ENCODE measurements at regions not wholly inside any gene's neighbourhood (a gene's known extent, or its start where the extent isn't known, plus 50 kb on each side); places are given as distances from the start of the nearest gene placed in this dataset.

DNA sequence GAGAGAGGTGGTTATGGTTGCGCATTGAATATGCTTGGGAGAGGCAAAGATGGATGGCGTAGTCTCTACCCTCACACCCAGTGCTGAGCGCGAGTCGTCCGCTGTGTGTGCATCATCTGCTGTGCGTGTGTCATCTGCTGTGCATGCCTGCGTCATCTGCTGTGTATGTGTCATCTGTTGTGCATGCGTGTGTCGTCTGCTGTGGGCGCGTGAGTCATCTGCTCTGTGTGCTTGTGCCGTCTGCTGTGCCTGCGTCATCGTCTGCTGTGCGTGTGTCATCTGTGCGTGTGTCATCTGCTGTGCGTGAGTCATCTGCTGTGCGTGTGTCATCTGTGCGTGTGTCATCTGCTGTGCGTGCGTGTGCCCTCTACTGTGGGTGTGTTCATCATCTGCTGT lies 68.0 kb upstream of the IRX4 start:
- DNase-seq (ENCODE audit: extremely low read depth, low read depth), result no peak
- no peak for TF ChIP-seq CTCF (IDR thresholded peaks at IDR 0.05; ENCODE audit: low read depth, low read length)

GRCh38 chr5:1950096-1950707 lies 67.5 kb upstream of the IRX4 start:
- TF ChIP-seq CTCF (IDR thresholded peaks at IDR 0.05; ENCODE audit: low read depth, low read length), result no peak
- no peak for DNase-seq (ENCODE audit: extremely low read depth, low read depth)

DNA sequence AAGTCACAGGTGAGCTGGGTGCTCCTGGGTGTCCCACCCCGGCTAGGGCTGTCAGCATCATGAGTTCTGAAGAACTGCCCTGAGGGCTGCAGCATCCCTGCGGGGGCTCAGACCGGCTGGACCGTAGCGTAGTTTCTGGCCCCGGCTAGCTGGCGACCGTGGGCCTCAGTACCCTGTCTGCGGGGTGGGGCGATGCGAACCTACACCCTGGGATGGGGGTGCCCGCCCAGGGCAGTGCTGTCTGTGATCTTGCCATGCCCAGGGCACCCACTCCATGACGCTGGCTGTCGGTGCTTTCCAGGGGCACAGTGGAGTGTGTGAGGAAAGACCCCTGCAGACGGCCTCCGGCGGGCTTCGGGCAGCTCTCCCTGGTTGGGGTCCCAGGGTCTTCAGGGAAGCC lies 66.5 kb upstream of the IRX4 start:
- DNase-seq (ENCODE audit: extremely low read depth, low read depth), result no peak
- TF ChIP-seq CTCF (IDR thresholded peaks at IDR 0.05; ENCODE audit: low read depth, low read length), result no peak

DNA sequence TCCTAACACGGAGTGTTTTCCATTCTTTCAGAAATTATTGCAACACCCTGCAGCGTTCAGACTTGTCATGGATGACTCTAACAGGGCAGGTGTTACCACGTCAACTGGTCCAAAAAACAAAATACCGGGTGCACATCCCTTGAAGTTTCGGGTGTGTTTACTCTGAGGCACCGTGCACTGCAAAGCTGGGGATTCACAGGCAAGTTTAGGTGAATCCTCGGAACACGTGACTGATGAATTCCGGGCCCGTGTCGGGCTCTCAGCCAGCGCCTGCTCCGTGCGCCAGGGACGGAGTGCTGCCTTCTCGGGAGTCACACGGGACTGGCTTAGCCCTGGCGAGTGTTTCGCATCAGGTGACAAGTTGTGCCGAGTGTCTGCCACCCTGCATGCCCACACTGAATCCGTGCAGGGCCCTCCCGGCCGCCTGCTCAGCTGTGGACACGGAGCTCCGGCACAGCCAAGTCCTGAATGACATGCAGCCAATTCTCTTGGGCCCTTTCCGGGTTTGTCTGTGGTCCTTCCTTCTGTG lies 66.0 kb upstream of the IRX4 start:
- TF ChIP-seq CTCF (IDR thresholded peaks at IDR 0.05; ENCODE audit: low read depth, low read length), result no peak
- DNase-seq (ENCODE audit: extremely low read depth, low read depth), result no peak

DNA sequence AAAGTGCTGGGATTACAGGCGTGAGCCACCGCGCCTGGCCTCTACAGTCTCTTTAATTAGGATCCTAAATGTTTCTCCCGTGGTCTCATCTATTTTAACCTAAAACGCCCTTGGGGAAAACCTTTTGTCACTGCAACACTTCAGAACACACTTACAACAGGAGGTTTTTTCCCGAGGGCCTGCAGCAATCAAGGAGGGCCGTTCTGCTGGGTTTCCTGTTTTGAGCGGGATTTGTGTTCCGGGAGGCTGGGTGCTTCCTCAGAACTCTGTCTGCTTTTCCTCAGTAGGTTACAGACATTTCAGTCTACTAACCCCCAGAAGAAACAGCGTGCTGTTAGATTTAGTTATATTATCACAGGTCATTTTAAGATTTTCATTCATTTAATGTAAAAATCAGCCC lies 65.4 kb upstream of the IRX4 start:
- no peak for DNase-seq (ENCODE audit: extremely low read depth, low read depth)
- no peak for TF ChIP-seq CTCF (IDR thresholded peaks at IDR 0.05; ENCODE audit: low read depth, low read length)

DNA sequence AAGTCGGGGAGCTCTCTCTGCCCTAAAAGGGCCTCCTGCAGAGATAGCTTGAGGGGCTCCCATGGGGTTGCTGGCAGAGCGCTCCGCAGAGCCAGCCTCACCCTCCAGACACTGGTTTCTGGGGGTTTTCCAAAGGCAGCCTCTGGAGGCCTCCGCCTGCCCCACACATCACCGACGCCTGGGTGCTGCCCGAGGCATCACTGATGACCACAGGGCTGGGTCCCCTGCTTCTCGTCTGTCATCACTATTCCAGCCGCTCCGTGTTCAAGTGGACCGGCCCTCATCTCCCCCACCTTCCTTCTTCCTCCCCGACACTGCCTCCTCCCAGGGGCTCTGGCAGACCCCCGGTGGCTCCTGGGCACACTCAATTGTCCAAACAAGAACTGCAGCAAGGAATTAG lies 64.1 kb upstream of the IRX4 start:
- no peak for DNase-seq (ENCODE audit: extremely low read depth, low read depth)

More for the DNA sequence above, 64.1 kb upstream of the IRX4 start:
- TF ChIP-seq CTCF (IDR thresholded peaks at IDR 0.05; ENCODE audit: low read depth, low read length), result no peak

All from AG09319 (cell line).